ENCODE measurements at regions not wholly inside any gene's neighbourhood (a gene's known extent, or its start where the extent isn't known, plus 50 kb on each side); places are given as distances from the start of the nearest gene placed in this dataset.

GRCh38 chr1:219798283-219799030 lies 129.9 kb downstream of the SLC30A10 start:
- H3K36me3 ChIP-seq (replicated peaks), result no peaks in the 10 kb centered on the region
- H3K27me3 ChIP-seq (replicated peaks), result no peaks in the 10 kb centered on the region
- H3K27ac ChIP-seq, result peak overlapping the region; percentile 73
- TF ChIP-seq, protein P1, sequence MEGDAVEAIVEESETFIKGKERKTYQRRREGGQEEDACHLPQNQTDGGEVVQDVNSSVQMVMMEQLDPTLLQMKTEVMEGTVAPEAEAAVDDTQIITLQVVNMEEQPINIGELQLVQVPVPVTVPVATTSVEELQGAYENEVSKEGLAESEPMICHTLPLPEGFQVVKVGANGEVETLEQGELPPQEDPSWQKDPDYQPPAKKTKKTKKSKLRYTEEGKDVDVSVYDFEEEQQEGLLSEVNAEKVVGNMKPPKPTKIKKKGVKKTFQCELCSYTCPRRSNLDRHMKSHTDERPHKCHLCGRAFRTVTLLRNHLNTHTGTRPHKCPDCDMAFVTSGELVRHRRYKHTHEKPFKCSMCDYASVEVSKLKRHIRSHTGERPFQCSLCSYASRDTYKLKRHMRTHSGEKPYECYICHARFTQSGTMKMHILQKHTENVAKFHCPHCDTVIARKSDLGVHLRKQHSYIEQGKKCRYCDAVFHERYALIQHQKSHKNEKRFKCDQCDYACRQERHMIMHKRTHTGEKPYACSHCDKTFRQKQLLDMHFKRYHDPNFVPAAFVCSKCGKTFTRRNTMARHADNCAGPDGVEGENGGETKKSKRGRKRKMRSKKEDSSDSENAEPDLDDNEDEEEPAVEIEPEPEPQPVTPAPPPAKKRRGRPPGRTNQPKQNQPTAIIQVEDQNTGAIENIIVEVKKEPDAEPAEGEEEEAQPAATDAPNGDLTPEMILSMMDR (IDR thresholded peaks at IDR 0.05; ENCODE audit: low read depth, low read length, missing control alignments), result no peak
- peak; percentile 35 for DNase-seq
- no peak overlapping the region for H3K4me3 ChIP-seq (ENCODE audit: low read depth, low read length)
- in situ Hi-C loops (cut with HindIII; ENCODE audit: low pct_ligation_motif_present, low sequenced_read_pairs), result no loop called here

DNA sequence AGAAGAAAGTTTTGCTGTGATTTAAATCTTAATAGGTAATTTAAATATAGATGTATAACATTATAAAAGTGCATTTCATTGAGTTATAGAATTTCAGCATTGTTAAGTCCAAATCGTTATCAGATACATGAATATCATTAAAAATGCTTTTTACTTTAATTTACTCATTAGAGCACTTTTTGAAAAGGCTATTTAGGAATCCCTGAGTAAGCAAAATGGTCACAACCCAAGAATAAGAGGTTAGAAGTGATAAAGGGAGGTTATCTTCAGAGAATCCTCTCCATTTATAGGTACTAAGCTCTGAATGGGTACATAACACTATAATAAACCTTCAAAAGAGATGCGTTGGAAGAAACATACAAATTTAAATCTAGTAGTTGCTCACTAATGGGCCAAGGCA lies 130.7 kb downstream of the SLC30A10 start:
- DNase-seq, result no peak
- H3K27ac ChIP-seq, result peak overlapping the region; percentile 50
- H3K36me3 ChIP-seq (replicated peaks), result no peaks in the 10 kb centered on the region
- no peaks in the 10 kb centered on the region for H3K27me3 ChIP-seq (replicated peaks)
- TF ChIP-seq, protein P1 (IDR thresholded peaks at IDR 0.05; ENCODE audit: low read depth, low read length, missing control alignments), result no peak
- in situ Hi-C loops (cut with HindIII; ENCODE audit: low pct_ligation_motif_present, low sequenced_read_pairs), result no loop called here
- no peak overlapping the region for H3K4me3 ChIP-seq (ENCODE audit: low read depth, low read length)

DNA sequence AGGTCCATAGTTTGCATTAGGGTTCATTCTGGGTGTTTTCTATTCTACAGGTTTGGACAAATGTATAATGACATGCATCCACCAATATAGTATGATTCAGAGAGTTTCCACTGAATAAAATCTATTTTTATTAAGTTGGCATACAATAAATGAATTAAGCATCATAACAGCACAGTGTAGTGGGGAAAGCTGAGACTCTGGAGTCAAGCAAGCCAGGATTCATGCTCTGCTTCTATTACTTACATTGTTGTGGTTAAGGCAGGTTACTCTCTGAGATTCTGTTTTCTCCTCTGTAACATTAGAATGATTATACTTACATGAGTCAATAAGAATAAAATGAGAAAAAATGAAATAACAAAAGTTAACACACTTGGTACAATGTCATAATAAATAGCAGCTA lies 131.3 kb downstream of the SLC30A10 start:
- no peak overlapping the region for H3K4me3 ChIP-seq (ENCODE audit: low read depth, low read length)
- no peak for DNase-seq
- no peak overlapping the region for H3K27ac ChIP-seq
- in situ Hi-C loops (cut with HindIII; ENCODE audit: low pct_ligation_motif_present, low sequenced_read_pairs), result no loop called here
- H3K27me3 ChIP-seq (replicated peaks), result no peaks in the 10 kb centered on the region
- H3K36me3 ChIP-seq (replicated peaks), result no peaks in the 10 kb centered on the region
- TF ChIP-seq, protein P1 (IDR thresholded peaks at IDR 0.05; ENCODE audit: low read depth, low read length, missing control alignments), result no peak

DNA sequence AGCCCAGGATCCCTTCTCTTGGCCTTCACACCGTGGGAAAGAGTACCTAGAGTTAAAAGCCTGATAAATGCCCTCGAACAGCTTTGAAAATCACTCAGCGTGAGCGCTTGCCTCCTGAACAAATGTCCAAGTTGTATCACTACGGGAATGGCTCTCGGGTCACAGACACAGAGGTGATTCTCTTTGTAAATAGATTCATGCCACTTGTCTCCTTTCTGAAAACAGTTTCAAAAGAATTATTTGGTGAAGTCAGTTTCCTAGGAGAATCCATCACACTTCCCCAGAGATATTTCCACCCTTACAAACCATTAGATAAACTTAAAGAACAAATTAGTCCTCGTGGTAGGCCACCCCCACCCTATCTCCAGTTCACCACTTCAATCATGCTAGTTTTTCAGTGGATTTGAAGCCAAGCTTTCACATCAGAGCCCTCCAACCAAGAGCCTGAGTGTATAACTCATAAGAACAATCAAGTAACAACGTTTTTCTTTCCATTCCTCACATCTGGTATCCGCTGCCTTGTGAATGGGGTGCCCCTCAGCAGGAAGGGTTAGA lies 132.9 kb downstream of the SLC30A10 start:
- no peak overlapping the region for H3K27ac ChIP-seq
- no peak for DNase-seq
- TF ChIP-seq, protein P1 (IDR thresholded peaks at IDR 0.05; ENCODE audit: low read depth, low read length, missing control alignments), result no peak
- no peak overlapping the region for H3K4me3 ChIP-seq (ENCODE audit: low read depth, low read length)
- no peaks in the 10 kb centered on the region for H3K36me3 ChIP-seq (replicated peaks)
- no peaks in the 10 kb centered on the region for H3K27me3 ChIP-seq (replicated peaks)
- in situ Hi-C loops (cut with HindIII; ENCODE audit: low pct_ligation_motif_present, low sequenced_read_pairs), result no loop called here

GRCh38 chr1:219794085-219794743 lies 134.1 kb downstream of the SLC30A10 start:
- no peak for DNase-seq
- H3K4me3 ChIP-seq (ENCODE audit: low read depth, low read length), result no peak overlapping the region
- TF ChIP-seq, protein P1 (IDR thresholded peaks at IDR 0.05; ENCODE audit: low read depth, low read length, missing control alignments), result no peak
- H3K36me3 ChIP-seq (replicated peaks), result no peaks in the 10 kb centered on the region
- H3K27ac ChIP-seq, result no peak overlapping the region
- no peaks in the 10 kb centered on the region for H3K27me3 ChIP-seq (replicated peaks)
- in situ Hi-C loops (cut with HindIII; ENCODE audit: low pct_ligation_motif_present, low sequenced_read_pairs), result no loop called here

Measured in brain microvascular endothelial cell (primary cell).